HepG2 (cell line): ENCODE measurements at regions not wholly inside any gene's neighbourhood (a gene's known extent, or its start where the extent isn't known, plus 50 kb on each side); places are given as distances from the start of the nearest gene placed in this dataset.

Experiments
- ATAC-seq: fragments of 200-7000 bp; cut with Tn5 transposase; 3 replicates; pipeline ENCODE4 v1.9.1; 2020; ENCODE audit warnings: mild to moderate bottlenecking, moderate library complexity
- BruUV-seq: library from RNA; stranded (reverse); fragments of 400-500 nt; replicated peaks from 2 replicates; lab custom pipeline; 2021; lab: Mats Ljungman, UMichigan
- CTCF ChIA-PET: fragments of 300-600 bp; formaldehyde crosslinking; extraction: SDS; loops from one replicate; lab custom pipeline; 2021; ENCODE audit warnings: low total read pairs, inconsistent platforms, low intra/inter-chr PET ratio; lab: Yijun Ruan, JAX
- POLR2A ChIA-PET: fragments of 350-600 bp; sonication (Branson Sonifier 250); formaldehyde crosslinking; loops from one replicate; lab custom pipeline; 2020; ENCODE audit warnings: antibody characterized with exemption, inconsistent platforms; lab: Yijun Ruan, JAX
- DNase-seq: peaks from one replicate; pipeline ENCODE4 v3.0.0-alpha.2; 2015; ENCODE audit warnings: low spot score
- FAIRE-seq: peaks from 3 replicates; lab custom pipeline; 2011; peaks lifted over from hg19 to GRCh38; lab: Jason Lieb, UNC
- H2AFZ ChIP-seq: one replicate; pipeline ENCODE4 v1.6.1; 2011; ENCODE audit warnings: low read length, inconsistent platforms
- H3K27ac ChIP-seq: fragments of 300-600 bp; 3 replicates; pipeline ENCODE4 v1.8.0; 2011; ENCODE audit warnings: mixed run types, mild to moderate bottlenecking, mixed read lengths, low read length, inconsistent platforms; ENCODE audit not compliant: insufficient read depth; ENCODE audit errors: extremely low read length
- H3K27me3 ChIP-seq, 2 experiments: fragments of 200-600 bp in 1 of 2; 2 replicates in 1 of 2; 3 replicates in 1 of 2; pipeline versions ENCODE4 v1.6.0 to v1.8.0; 2011; ENCODE audit warnings: low read length in 2 of 2, mild to moderate bottlenecking in 2 of 2, moderate library complexity in 2 of 2, inconsistent platforms in 1 of 2; ENCODE audit not compliant: insufficient read depth in 2 of 2, control insufficient read depth in 1 of 2
- H3K36me3 ChIP-seq, 2 experiments: fragments of 200-600 bp in 1 of 2; replicated peaks in 1 of 2; 2 replicates in 1 of 2; 3 replicates in 1 of 2; pipeline versions ENCODE4 v1.5.1 to v1.8.0; 2011; ENCODE audit warnings: low read length in 2 of 2, inconsistent platforms in 1 of 2; ENCODE audit not compliant: insufficient read depth in 2 of 2, control insufficient read depth in 1 of 2
- H3K4me1 ChIP-seq: 2 replicates; pipeline ENCODE4 v1.5.1; 2012; ENCODE audit warnings: low read length, inconsistent platforms; ENCODE audit not compliant: insufficient read depth
- H3K4me2 ChIP-seq: 2 replicates; pipeline ENCODE4 v1.6.0; 2011; ENCODE audit warnings: low read depth, low read length, inconsistent platforms
- H3K4me3 ChIP-seq, 3 experiments: fragments of 200-600 bp in 1 of 3; sonication (generic), shearing (Covaris generic) in 1 of 3; replicated peaks in 1 of 3; 2 replicates each; pipeline ENCODE4 v1.5.1; 2011 to 2016; ENCODE audit warnings: low read length in 3 of 3, inconsistent platforms in 2 of 3, low read depth in 2 of 3, mild to moderate bottlenecking in 2 of 3, control low read depth in 1 of 3, mixed read lengths in 1 of 3; ENCODE audit not compliant: insufficient read depth in 1 of 3
- H3K79me2 ChIP-seq: one replicate; pipeline ENCODE4 v1.6.1; 2011; ENCODE audit warnings: low read length, inconsistent platforms; ENCODE audit not compliant: insufficient read depth
- H3K9ac ChIP-seq: 2 replicates; pipeline ENCODE4 v1.6.0; 2011; ENCODE audit warnings: mild to moderate bottlenecking, low read depth, low read length, inconsistent platforms; ENCODE audit not compliant: insufficient read depth
- H3K9me3 ChIP-seq: 2 replicates; pipeline ENCODE4 v1.5.1; 2012; ENCODE audit warnings: mild to moderate bottlenecking, low read length
- H4K20me1 ChIP-seq: 2 replicates; pipeline ENCODE4 v1.6.0; 2011; ENCODE audit warnings: inconsistent platforms, mild to moderate bottlenecking, low read length, moderate library complexity; ENCODE audit not compliant: insufficient read depth
- CEBPB ChIP-seq: IDR thresholded peaks from 2 replicates; pipeline ENCODE4 v1.6.1; 2011; ENCODE audit warnings: low read depth, low read length, improper control_type of control experiment, borderline replicate concordance
- CEBPG ChIP-seq: IDR thresholded peaks from 2 replicates; pipeline ENCODE4 v1.6.1; 2016
- MED1 ChIP-seq: sonication (generic); formaldehyde crosslinking; IDR thresholded peaks from 2 replicates; pipeline ENCODE4 v1.4.0; 2020; ENCODE audit warnings: missing genetic modification reagents
- POGZ ChIP-seq: sonication (generic); formaldehyde crosslinking; IDR thresholded peaks from 2 replicates; pipeline ENCODE4 v1.4.0; 2020; ENCODE audit warnings: mild to moderate bottlenecking, missing genetic modification reagents
- SOX13 ChIP-seq, 3 experiments: fragments of 450-650 bp in 1 of 3; sonication (generic) in 1 of 3; formaldehyde crosslinking in 1 of 3; IDR thresholded peaks in 2 of 3; conservative IDR thresholded peaks in 1 of 3; 2 replicates each; pipeline versions ENCODE4 v1.5.0 to v1.6.1; 2016 to 2020; ENCODE audit warnings: antibody characterized with exemption in 1 of 3, mild to moderate bottlenecking in 1 of 3, missing compliant biosample characterization in 1 of 3, missing genetic modification reagents in 1 of 3, moderate library complexity in 1 of 3
- ZFP62 ChIP-seq: sonication (generic); formaldehyde crosslinking; IDR thresholded peaks from 2 replicates; pipeline ENCODE4 v1.4.0; 2020; ENCODE audit warnings: missing genetic modification reagents
- ZNF17 ChIP-seq: sonication (generic); formaldehyde crosslinking; IDR thresholded peaks from 2 replicates; pipeline ENCODE4 v1.5.0; 2020; ENCODE audit warnings: mild to moderate bottlenecking, missing genetic modification reagents
- ZNF207 ChIP-seq: fragments of 450-650 bp; IDR thresholded peaks from 2 replicates; pipeline ENCODE4 v1.6.1; 2016; ENCODE audit warnings: antibody characterized with exemption, borderline replicate concordance
- ZNF263 ChIP-seq: sonication (generic); formaldehyde crosslinking; IDR thresholded peaks from 2 replicates; pipeline ENCODE4 v1.4.0; 2020; ENCODE audit warnings: missing genetic modification reagents
- WGBS: methylation state at CpG from one replicate; pipeline ENCODE4 v1.1.6; 2017; ENCODE audit warnings: low lambda C conversion rate; 5-methylcytosine and 5-hydroxymethylcytosine counted together
- in situ Hi-C: cut with HindIII; loops from 2 replicates; pipeline ENCODE4 v1.10.0; 2017; ENCODE audit warnings: low pct_unique_long_range_greater_than_20kb; ENCODE audit not compliant: extremely low pct_ligation_motif_present
- intact Hi-C: fragments of 100-400 bp; cut with micrococcal nuclease; formaldehyde crosslinking; loops from one replicate; pipeline ENCODE4 v1.10.0; 2022; ENCODE audit not compliant: unreplicated experiment
- TF ChIP-seq, protein P1 (sequence below): sonication (generic); formaldehyde crosslinking; conservative IDR thresholded peaks from 2 replicates; pipeline ENCODE4 v1.4.0; 2020; ENCODE audit warnings: mild to moderate bottlenecking, missing genetic modification reagents, moderate library complexity

- TF ChIP-seq SOX13 (IDR thresholded peaks at IDR 0.05): no peak
- 0 out of 4 replicates have a peak, but pooled peaks of 1 of the 2 experiments have one; percentile 8 for TF ChIP-seq SOX13 (CRISPR knock-in tag; conservative IDR thresholded peaks at IDR 0.05 in 1 of 2, IDR thresholded peaks at IDR 0.05 in 1 of 2)
- TF ChIP-seq, protein P1, sequence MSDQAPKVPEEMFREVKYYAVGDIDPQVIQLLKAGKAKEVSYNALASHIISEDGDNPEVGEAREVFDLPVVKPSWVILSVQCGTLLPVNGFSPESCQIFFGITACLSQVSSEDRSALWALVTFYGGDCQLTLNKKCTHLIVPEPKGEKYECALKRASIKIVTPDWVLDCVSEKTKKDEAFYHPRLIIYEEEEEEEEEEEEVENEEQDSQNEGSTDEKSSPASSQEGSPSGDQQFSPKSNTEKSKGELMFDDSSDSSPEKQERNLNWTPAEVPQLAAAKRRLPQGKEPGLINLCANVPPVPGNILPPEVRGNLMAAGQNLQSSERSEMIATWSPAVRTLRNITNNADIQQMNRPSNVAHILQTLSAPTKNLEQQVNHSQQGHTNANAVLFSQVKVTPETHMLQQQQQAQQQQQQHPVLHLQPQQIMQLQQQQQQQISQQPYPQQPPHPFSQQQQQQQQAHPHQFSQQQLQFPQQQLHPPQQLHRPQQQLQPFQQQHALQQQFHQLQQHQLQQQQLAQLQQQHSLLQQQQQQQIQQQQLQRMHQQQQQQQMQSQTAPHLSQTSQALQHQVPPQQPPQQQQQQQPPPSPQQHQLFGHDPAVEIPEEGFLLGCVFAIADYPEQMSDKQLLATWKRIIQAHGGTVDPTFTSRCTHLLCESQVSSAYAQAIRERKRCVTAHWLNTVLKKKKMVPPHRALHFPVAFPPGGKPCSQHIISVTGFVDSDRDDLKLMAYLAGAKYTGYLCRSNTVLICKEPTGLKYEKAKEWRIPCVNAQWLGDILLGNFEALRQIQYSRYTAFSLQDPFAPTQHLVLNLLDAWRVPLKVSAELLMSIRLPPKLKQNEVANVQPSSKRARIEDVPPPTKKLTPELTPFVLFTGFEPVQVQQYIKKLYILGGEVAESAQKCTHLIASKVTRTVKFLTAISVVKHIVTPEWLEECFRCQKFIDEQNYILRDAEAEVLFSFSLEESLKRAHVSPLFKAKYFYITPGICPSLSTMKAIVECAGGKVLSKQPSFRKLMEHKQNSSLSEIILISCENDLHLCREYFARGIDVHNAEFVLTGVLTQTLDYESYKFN (CRISPR knock-in tag): peak; percentile 42
- no peak for TF ChIP-seq ZNF207
- TF ChIP-seq ZFP62 (CRISPR knock-in tag): no peak
- 0 out of 2 replicates have a peak, but pooled peaks have one; percentile 13 for TF ChIP-seq MED1
Measured at GRCh38 chr12:69055280-69055679, 122.3 kb upstream of the CPM start (continued).

GRCh38 chr12:69055706-69056105 lies 122.7 kb upstream of the CPM start:
- Histone ChIP-seq H3K4me2 (peak overlapping the region; percentile 69), H3K27ac (peak overlapping the region; percentile 75), H3K79me2 (no peaks in the 10 kb centered on the region), H3K36me3 (no peaks in the 10 kb centered on the region), H3K4me1 (peaks cover 70% of the 10 kb centered on the region), H3K4me3 (no peak overlapping the region), H3K9ac (no peak overlapping the region), H4K20me1 (no peaks in the 10 kb centered on the region), H3K9me3 (no peaks in the 10 kb centered on the region), H3K27me3 (no peaks in the 10 kb centered on the region), H2AFZ (no peak overlapping the region)
- FAIRE-seq (no peak), DNase-seq (no peak), ATAC-seq (no peak)
- in situ Hi-C loops: no loop called here
- BruUV-seq: no TSS peak
- WGBS: 30% methylated on average over 4 of the region's 4 CpGs
- TF ChIP-seq CEBPB (peak; percentile 77), POGZ (CRISPR knock-in tag) (0 out of 2 replicates have a peak, but pooled peaks have one; percentile 12), ZNF17 (CRISPR knock-in tag) (no peak), CEBPG (CRISPR knock-in tag) (peak; percentile 15; the same call in 1 of the 2 replicates), ZNF263 (CRISPR knock-in tag) (peak; percentile 65; the same call in 1 of the 2 replicates)
- intact Hi-C loops: no loop called here
- ChIA-PET CTCF (no interaction called here), POLR2A (no interaction called here)
